GM23338 (cell line): ENCODE measurements at regions not wholly inside any gene's neighbourhood (a gene's known extent, or its start where the extent isn't known, plus 50 kb on each side); places are given as distances from the start of the nearest gene placed in this dataset.

Source experiments
- ATAC-seq: fragments of 200-7000 bp; cut with Tn5 transposase; 3 replicates; pipeline ENCODE4 v1.9.1; 2020
- DNase-seq: peaks from one replicate; pipeline ENCODE4 v3.0.0-alpha.2; 2015; ENCODE audit warnings: low spot score
- H2AFZ ChIP-seq: fragments of 200-600 bp; sonication (generic); 2 replicates; pipeline ENCODE4 v1.8.0; 2016; ENCODE audit warnings: antibody characterized with exemption, mild to moderate bottlenecking, moderate library complexity
- H3F3A ChIP-seq: fragments of 200-600 bp; sonication (generic); replicated peaks from 2 replicates; pipeline ENCODE4 v1.8.0; 2017; ENCODE audit warnings: antibody characterized with exemption, mixed run types, low read depth
- H3K27ac ChIP-seq: fragments of 200-600 bp; sonication (generic); 2 replicates; pipeline ENCODE4 v1.6.1; 2016; ENCODE audit warnings: low read depth
- H3K27me3 ChIP-seq: fragments of 200-600 bp; sonication (generic); 2 replicates; pipeline ENCODE4 v1.8.0; 2016; ENCODE audit warnings: mild to moderate bottlenecking, mixed run types, moderate library complexity; ENCODE audit not compliant: insufficient read depth
- H3K36me3 ChIP-seq: fragments of 200-600 bp; sonication (generic); 2 replicates; pipeline ENCODE4 v1.8.0; 2016; ENCODE audit warnings: mild to moderate bottlenecking; ENCODE audit not compliant: insufficient read depth
- H3K4me1 ChIP-seq: fragments of 200-600 bp; sonication (generic); 2 replicates; pipeline ENCODE4 v1.8.0; 2016; ENCODE audit warnings: mild to moderate bottlenecking, moderate library complexity; ENCODE audit not compliant: insufficient read depth
- H3K4me2 ChIP-seq: fragments of 200-600 bp; sonication (generic); 2 replicates; pipeline ENCODE4 v1.7.1; 2017; ENCODE audit warnings: mixed run types
- H3K4me3 ChIP-seq: fragments of 200-600 bp; sonication (generic); 2 replicates; pipeline ENCODE4 v1.6.1; 2016; ENCODE audit warnings: mixed run types
- H3K79me2 ChIP-seq: fragments of 200-600 bp; sonication (generic); replicated peaks from 2 replicates; pipeline ENCODE4 v1.8.0; 2017; ENCODE audit warnings: mild to moderate bottlenecking; ENCODE audit not compliant: insufficient read depth
- H3K9me2 ChIP-seq: fragments of 200-600 bp; sonication (generic); 2 replicates; pipeline ENCODE4 v1.8.0; 2017; ENCODE audit not compliant: insufficient read depth
- H4K20me1 ChIP-seq: fragments of 200-600 bp; sonication (generic); replicated peaks from 2 replicates; pipeline ENCODE4 v1.8.0; 2017; ENCODE audit warnings: mild to moderate bottlenecking; ENCODE audit not compliant: insufficient read depth
- H3K27ac Mint-ChIP-seq: 2 replicates; pipeline ENCODE4 v1.8.0; 2020; ENCODE audit warnings: inconsistent platforms, mild to moderate bottlenecking, moderate library complexity, mixed read lengths
- H3K27me3 Mint-ChIP-seq: 3 replicates; pipeline ENCODE4 v1.8.0; 2022; ENCODE audit warnings: low read depth, mild to moderate bottlenecking, moderate library complexity, mixed read lengths, inconsistent platforms; ENCODE audit not compliant: insufficient read depth, poor library complexity
- H3K36me3 Mint-ChIP-seq: 3 replicates; pipeline ENCODE4 v1.8.0; 2021; ENCODE audit warnings: low read depth, mild to moderate bottlenecking, inconsistent platforms, moderate library complexity, mixed read lengths
- H3K4me1 Mint-ChIP-seq: 3 replicates; pipeline ENCODE4 v1.8.0; 2020; ENCODE audit warnings: mild to moderate bottlenecking, inconsistent platforms, mixed read lengths
- H3K4me3 Mint-ChIP-seq: 3 replicates; pipeline ENCODE4 v1.8.0; 2021; ENCODE audit warnings: moderate library complexity, mild to moderate bottlenecking, inconsistent platforms, mixed read lengths
- H3K9me3 Mint-ChIP-seq: 3 replicates; pipeline ENCODE4 v1.8.0; 2020; ENCODE audit warnings: moderate library complexity, mild to moderate bottlenecking, inconsistent platforms, mixed read lengths
- CTCF ChIP-seq, 2 experiments: fragments of 200-600 bp in 1 of 2; sonication (generic) in 1 of 2; conservative IDR thresholded peaks; 2 replicates each; pipeline versions ENCODE4 v1.5.1 to v1.6.1; 2016 to 2017; ENCODE audit warnings: antibody characterized with exemption in 2 of 2, low read depth in 2 of 2, mild to moderate bottlenecking in 2 of 2, moderate library complexity in 1 of 2
- ETS1 ChIP-seq: IDR thresholded peaks from 2 replicates; pipeline ENCODE4 v1.6.1; 2016; ENCODE audit warnings: antibody characterized with exemption
- EZH2 ChIP-seq: fragments of 200-600 bp; sonication (generic); IDR thresholded peaks from one replicate; pipeline ENCODE4 v1.8.0; 2017; ENCODE audit warnings: antibody characterized with exemption, mild to moderate bottlenecking, low read depth; ENCODE audit not compliant: unreplicated experiment
- EZH2phosphoT487 ChIP-seq: fragments of 200-600 bp; sonication (generic); IDR thresholded peaks from one replicate; pipeline ENCODE4 v1.8.1; 2018; ENCODE audit warnings: antibody characterized with exemption; ENCODE audit not compliant: unreplicated experiment
- JUNB ChIP-seq: IDR thresholded peaks from one replicate; pipeline ENCODE4 v1.6.1; 2016; ENCODE audit warnings: antibody characterized with exemption; ENCODE audit not compliant: unreplicated experiment
- NANOG ChIP-seq: IDR thresholded peaks from 2 replicates; pipeline ENCODE4 v1.6.1; 2016; ENCODE audit warnings: antibody characterized with exemption, borderline replicate concordance
- POLR2AphosphoS5 ChIP-seq: IDR thresholded peaks from 2 replicates; pipeline ENCODE4 v1.6.1; 2016; ENCODE audit warnings: antibody characterized with exemption, low read depth
- STAT1 ChIP-seq: IDR thresholded peaks from one replicate; pipeline ENCODE4 v1.6.1; 2016; ENCODE audit warnings: antibody characterized with exemption; ENCODE audit not compliant: unreplicated experiment
- ZNF114 ChIP-seq: fragments of 250-450 bp; sonication (Bioruptor Pico); IDR thresholded peaks from 2 replicates; pipeline ENCODE4 v1.5.0; 2020; ENCODE audit warnings: mild to moderate bottlenecking, moderate library complexity
- ZNF331 ChIP-seq: fragments of 250-450 bp; sonication (Bioruptor Pico); IDR thresholded peaks from 2 replicates; pipeline ENCODE4 v1.5.0; 2020; ENCODE audit warnings: low read depth, mild to moderate bottlenecking, moderate library complexity
- ZNF462 ChIP-seq: fragments of 250-450 bp; sonication (Bioruptor Pico); IDR thresholded peaks from 2 replicates; pipeline ENCODE4 v1.5.0; 2020; ENCODE audit warnings: mild to moderate bottlenecking, moderate library complexity

- Mint-ChIP-seq H3K4me1 (no peaks in the 10 kb centered on the region), H3K27ac (no peak overlapping the region), H3K9me3 (no peaks in the 10 kb centered on the region), H3K4me3 (no peak overlapping the region), H3K27me3 (peaks cover 2% of the 10 kb centered on the region), H3K36me3 (no peaks in the 10 kb centered on the region)
- peaks cover 4% of the 10 kb centered on the region for H3K9me2 ChIP-seq
- no peaks in the 10 kb centered on the region for H4K20me1 ChIP-seq
- no peak for DNase-seq
- no peaks in the 10 kb centered on the region for H3K4me1 ChIP-seq
- H2AFZ ChIP-seq = no peak overlapping the region
- no peak for TF ChIP-seq EZH2
- no peak for TF ChIP-seq ZNF331
- no peak overlapping the region for H3K27ac ChIP-seq
- H3K79me2 ChIP-seq = no peaks in the 10 kb centered on the region
- no peaks in the 10 kb centered on the region for H3F3A ChIP-seq
- no peak for ATAC-seq
- H3K4me3 ChIP-seq = no peak overlapping the region
- H3K27me3 ChIP-seq = no peaks in the 10 kb centered on the region
- H3K4me2 ChIP-seq = no peak overlapping the region
- H3K36me3 ChIP-seq = no peaks in the 10 kb centered on the region
Measured at GRCh38 chr9:7858166-7858565, 58.6 kb upstream of the DMAC1 start.

- H3K36me3 ChIP-seq = no peaks in the 10 kb centered on the region
- no peak overlapping the region for H2AFZ ChIP-seq
- H3K4me3 ChIP-seq = no peak overlapping the region
- no peaks in the 10 kb centered on the region for H3K27me3 ChIP-seq
- H3K9me2 ChIP-seq = no peaks in the 10 kb centered on the region; the same call in none of the 2 replicates
- peaks cover 4% of the 10 kb centered on the region; the same call in 1 of the 3 replicates for H3K9me3 Mint-ChIP-seq
- H3K4me3 Mint-ChIP-seq = no peak overlapping the region
- ATAC-seq (no peak), DNase-seq (no peak)
- no peak overlapping the region for H3K27ac Mint-ChIP-seq
- H3K4me2 ChIP-seq = no peak overlapping the region
- peaks cover 2% of the 10 kb centered on the region for H3K27me3 Mint-ChIP-seq
- H3K36me3 Mint-ChIP-seq = peaks cover 3% of the 10 kb centered on the region; the same call in 1 of the 3 replicates
- peaks cover 7% of the 10 kb centered on the region; the same call in 1 of the 2 replicates for H3K4me1 ChIP-seq
- H3F3A ChIP-seq = no peaks in the 10 kb centered on the region
- no peaks in the 10 kb centered on the region for H4K20me1 ChIP-seq
- H3K27ac ChIP-seq = no peak overlapping the region
- H3K4me1 Mint-ChIP-seq = peaks cover 4% of the 10 kb centered on the region; the same call in 2 of the 3 replicates
- H3K79me2 ChIP-seq = no peaks in the 10 kb centered on the region
- TF ChIP-seq NANOG (no peak), ZNF114 (no peak), ETS1 (no peak), ZNF331 (no peak), POLR2AphosphoS5 (no peak), ZNF462 (CRISPR knock-in tag) (no peak), STAT1 (no peak), EZH2phosphoT487 (no peak), EZH2 (no peak), JUNB (no peak), CTCF (conservative IDR thresholded peaks at IDR 0.05; ENCODE audit: low read depth in 2 of 2) (no peak)
Measured at GRCh38 chr9:7854763-7855162, 55.2 kb upstream of the DMAC1 start.
